8988T (cell line): ENCODE measurements at regions not wholly inside any gene's neighbourhood (a gene's known extent, or its start where the extent isn't known, plus 50 kb on each side); places are given as distances from the start of the nearest gene placed in this dataset.

Experiments
- DNase-seq: peaks from one replicate; pipeline ENCODE4 v3.0.0; 2011

- DNase-seq, result no peak
These were observed 51.9 kb upstream of the USP47 start for GRCh38 chr11:11789735-11790369.

- no peak for DNase-seq
These were observed 53.6 kb upstream of the USP47 start for GRCh38 chr11:11788063-11788710.

- DNase-seq, result peak; percentile 12
These were observed 54.3 kb upstream of the USP47 start for GRCh38 chr11:11787305-11788062.

- DNase-seq, result no peak
These were observed 55.0 kb upstream of the USP47 start for GRCh38 chr11:11786771-11787170.

DNA sequence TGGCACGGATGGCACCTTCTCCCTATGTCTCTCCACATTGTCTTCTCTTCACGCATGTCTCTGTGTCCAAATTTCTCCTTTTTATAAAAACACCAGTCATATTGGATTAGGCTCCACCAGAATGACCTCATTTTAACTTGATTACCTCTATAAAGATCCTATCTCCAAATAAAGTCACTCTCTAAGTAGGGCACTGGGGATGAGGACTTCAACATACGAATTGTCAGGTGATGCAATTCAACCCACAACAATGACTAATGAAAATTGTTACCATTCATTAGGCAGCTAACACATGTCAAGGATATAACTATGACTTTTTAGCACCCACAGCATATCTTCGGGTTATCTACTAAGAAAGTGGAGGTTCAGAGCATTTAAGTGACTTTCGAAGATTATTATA, 55.5 kb upstream of the USP47 start:
- DNase-seq, result no peak

DNA sequence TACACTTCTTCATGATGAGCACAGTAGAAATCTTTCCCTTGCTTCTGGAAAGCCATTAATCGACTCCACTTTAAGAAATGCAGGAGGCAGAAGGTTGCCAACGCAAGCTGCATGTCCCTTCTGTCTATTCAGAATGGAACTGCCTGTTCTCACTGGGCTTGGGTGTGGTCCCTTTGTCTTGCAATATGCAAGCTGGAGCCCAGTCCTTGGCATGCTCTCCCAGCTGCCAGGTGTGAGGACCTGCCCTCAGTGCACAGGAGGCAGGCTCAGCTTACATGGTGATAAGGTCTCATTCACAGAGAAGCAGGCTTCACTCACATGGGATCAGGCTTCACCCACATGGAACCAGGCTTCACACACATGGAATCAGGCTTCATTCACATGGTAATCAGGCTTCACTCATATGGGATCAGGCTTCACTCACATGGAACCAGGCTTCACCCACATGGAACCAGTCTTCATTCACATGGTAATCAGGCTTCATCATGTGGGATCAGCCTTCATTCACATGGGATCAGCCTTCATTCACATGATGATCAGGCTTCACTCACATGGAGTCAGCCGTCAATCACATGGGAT, 59.2 kb upstream of the USP47 start:
- DNase-seq, result no peak

DNA sequence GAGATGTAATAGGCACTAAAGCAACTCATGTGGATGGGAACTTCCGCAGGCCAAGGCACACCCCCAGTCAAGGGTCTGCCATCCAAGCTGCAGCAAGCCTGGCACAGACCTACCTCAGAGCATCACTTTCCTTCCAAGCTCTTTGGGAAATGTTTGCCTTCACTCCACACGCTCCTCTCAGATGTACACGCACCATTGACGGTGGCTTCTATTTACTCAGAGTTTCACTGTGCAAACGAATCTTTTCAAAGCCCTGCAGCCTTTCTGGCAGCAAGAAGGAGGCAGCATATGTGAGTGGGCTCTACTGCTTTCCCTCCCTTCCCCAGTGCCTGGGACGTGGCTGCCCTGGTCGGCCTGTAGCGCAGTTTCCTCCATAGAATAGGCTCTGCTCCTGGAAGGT, 60.9 kb upstream of the USP47 start:
- no peak for DNase-seq

DNA sequence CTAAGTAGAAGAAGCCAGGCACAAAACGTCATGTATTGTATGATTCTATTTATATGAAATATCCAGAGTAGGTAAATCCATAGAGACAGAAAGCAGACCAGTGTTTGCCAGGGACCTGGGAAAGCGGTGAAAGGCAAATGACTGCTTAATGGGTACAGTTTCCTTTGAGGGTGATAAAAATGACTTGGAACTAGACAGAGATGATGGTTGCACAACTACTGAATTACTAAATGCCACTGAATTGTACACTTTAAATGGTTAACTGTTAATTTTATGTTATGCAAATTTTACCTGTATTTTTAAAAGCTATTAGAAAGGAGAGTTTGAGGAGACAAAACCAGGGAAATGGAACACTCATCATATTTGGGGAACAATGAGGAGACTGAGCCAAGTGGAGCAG, 61.8 kb upstream of the USP47 start:
- DNase-seq, result no peak

GRCh38 chr11:11777897-11778296, 63.9 kb upstream of the USP47 start:
- no peak for DNase-seq

GRCh38 chr11:11776714-11777113, 65.1 kb upstream of the USP47 start:
- no peak for DNase-seq

GRCh38 chr11:11774928-11775327, 66.8 kb upstream of the USP47 start:
- no peak for DNase-seq

- DNase-seq, result no peak
These were observed 68.8 kb upstream of the USP47 start for GRCh38 chr11:11772865-11773515.

GRCh38 chr11:11770921-11771486, 70.8 kb upstream of the USP47 start:
- no peak for DNase-seq

- no peak for DNase-seq
These were observed 71.5 kb upstream of the USP47 start for GRCh38 chr11:11770296-11770695.

GRCh38 chr11:11769782-11770181, 72.0 kb upstream of the USP47 start:
- DNase-seq, result no peak

DNA sequence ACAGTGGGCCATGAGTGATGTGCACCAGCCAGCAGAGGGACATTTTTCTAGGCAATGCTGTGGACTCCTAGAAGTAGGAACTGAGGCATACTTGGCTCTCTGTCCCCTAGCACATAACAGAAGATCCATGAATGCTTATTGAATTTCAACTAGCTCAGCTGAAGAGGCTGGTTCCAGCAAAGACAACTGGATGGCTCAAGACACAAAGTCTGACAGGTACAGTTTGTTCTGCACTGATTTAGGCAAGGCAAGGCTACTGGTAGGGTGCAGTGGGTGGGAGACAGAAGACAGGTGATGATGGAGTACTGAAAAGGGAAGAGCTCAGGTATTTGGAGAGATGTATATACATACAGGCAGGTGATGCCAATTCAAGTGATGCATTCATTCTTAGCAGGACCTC, 72.4 kb upstream of the USP47 start:
- no peak for DNase-seq

- no peak for DNase-seq
These were observed 77.4 kb upstream of the USP47 start for GRCh38 chr11:11764423-11764803.

DNA sequence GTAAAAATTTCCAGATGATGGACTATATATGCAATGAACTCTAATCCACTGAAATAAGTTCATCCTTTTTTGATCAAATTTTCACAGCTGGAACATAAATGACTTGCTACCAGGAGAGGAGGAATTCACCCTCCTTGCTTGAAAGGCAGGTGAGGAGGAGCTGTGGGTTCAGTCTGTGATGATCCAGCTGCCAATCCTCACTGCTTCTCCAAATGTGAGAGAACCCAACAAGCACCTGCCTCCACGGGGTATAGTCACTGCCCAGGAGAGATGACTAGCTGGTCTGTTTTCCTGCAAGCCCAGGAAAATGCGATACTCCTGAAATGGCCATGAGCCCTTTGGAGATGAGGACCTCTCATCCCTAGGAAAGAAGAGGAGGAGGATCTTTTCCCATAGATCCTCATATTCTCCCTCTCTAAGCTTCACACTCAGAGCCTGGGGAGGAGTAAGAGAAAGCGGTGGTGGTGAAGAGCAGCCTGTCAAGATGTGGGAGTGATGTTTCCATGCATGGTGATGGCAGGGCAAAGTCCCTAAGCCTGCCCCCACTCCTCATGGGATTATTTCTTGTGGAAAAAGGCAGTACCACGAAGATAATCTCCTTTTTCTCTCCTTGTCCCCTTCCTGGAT, 77.9 kb upstream of the USP47 start:
- no peak for DNase-seq

- DNase-seq, result no peak
These were observed 80.9 kb upstream of the USP47 start for GRCh38 chr11:11760838-11761237.

- DNase-seq, result no peak
These were observed 83.1 kb upstream of the USP47 start for GRCh38 chr11:11758603-11759196.

GRCh38 chr11:11757909-11758308, 83.9 kb upstream of the USP47 start:
- DNase-seq, result no peak

- DNase-seq, result no peak
These were observed 85.1 kb upstream of the USP47 start for GRCh38 chr11:11756718-11757117.
